ENCODE measurements at regions not wholly inside any gene's neighbourhood (a gene's known extent, or its start where the extent isn't known, plus 50 kb on each side); places are given as distances from the start of the nearest gene placed in this dataset.

DNA sequence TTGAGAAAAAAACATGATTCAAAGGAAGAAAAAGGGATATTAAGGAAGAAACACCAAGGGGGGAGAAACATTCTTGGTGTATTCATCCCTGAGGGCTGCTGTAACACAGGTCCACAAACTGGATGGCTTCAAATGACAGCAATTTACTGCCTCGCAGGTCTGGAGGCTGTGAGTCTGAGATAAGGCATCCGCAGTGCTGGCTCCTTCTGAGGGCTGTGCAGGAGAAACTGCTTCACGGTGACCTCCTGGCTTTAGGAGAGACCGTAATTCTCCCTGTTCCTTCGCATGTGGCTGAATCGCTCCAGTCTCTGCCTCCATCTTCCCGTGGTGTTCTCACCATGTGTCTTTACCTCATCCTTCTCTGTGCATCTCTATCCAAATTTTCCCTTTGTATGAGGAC lies 490.7 kb downstream of the EIPR1 start:
- no peak for TF ChIP-seq CTCF (IDR thresholded peaks at IDR 0.05 in 2 of 3, conservative IDR thresholded peaks at IDR 0.05 in 1 of 3; ENCODE audit: insufficient read depth in 2 of 3, low read depth in 1 of 3, low read length in 3 of 3)
- no peak for TF ChIP-seq ZNF3 (CRISPR knock-in tag; IDR thresholded peaks at IDR 0.05)
- TF ChIP-seq ZNF143 (CRISPR knock-in tag; IDR thresholded peaks at IDR 0.05) = no peak
- TF ChIP-seq EZH2 (IDR thresholded peaks at IDR 0.05; ENCODE audit: borderline replicate concordance, low read depth, low read length) = no peak
- TF ChIP-seq SMC3 (conservative IDR thresholded peaks at IDR 0.05; ENCODE audit: insufficient read depth, low read depth, low read length) = no peak
- TF ChIP-seq ADNP (tag; IDR thresholded peaks at IDR 0.05) = no peak
- TF ChIP-seq MLLT1 (IDR thresholded peaks at IDR 0.05) = no peak
- TF ChIP-seq EP300 (IDR thresholded peaks at IDR 0.05; ENCODE audit: low read length) = no peak
- no peak for TF ChIP-seq MECOM (CRISPR knock-in tag; IDR thresholded peaks at IDR 0.05)
- no peak for TF ChIP-seq PHF8 (IDR thresholded peaks at IDR 0.05; ENCODE audit: borderline replicate concordance, low read length)
- TF ChIP-seq SP2 (IDR thresholded peaks at IDR 0.05; ENCODE audit: extremely low read depth, low read depth, low read length, poor library complexity, severe bottlenecking) = no peak
- TF ChIP-seq POLR2A (conservative IDR thresholded peaks at IDR 0.05) = no peak
- no peak for TF ChIP-seq ETV5 (CRISPR knock-in tag; IDR thresholded peaks at IDR 0.05; ENCODE audit: low read depth)
- TF ChIP-seq SRSF7 (optimal IDR thresholded peaks at IDR 0.05; ENCODE audit: low read depth, low read length) = no peak

Measured in K562 (cell line).